ENCODE measurements at regions not wholly inside any gene's neighbourhood (a gene's known extent, or its start where the extent isn't known, plus 50 kb on each side); places are given as distances from the start of the nearest gene placed in this dataset.

GRCh38 chr11:41921746-41922390, 462.4 kb upstream of the LRRC4C start:
- TF ChIP-seq CTCF (IDR thresholded peaks at IDR 0.05) = no peak

DNA sequence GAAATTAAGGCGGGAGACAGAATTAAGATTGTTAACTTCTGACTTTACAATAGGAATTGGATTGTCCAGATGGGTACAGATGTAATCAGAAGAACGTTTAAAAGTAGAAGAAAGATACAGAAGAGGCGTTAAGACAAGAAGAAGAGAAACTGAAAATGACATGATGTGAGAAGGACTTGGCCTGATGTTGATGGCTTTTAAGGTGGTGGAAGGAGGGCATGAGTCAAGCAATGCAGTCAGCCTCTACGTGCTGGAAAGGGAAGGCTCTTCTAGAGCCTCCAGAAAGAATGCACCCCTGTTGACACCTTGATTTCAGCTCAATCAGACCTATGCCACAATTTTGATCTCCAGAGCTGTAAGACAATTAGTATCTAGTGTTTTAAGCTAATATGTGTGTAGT, 466.9 kb upstream of the LRRC4C start:
- TF ChIP-seq CTCF (IDR thresholded peaks at IDR 0.05) = no peak

DNA sequence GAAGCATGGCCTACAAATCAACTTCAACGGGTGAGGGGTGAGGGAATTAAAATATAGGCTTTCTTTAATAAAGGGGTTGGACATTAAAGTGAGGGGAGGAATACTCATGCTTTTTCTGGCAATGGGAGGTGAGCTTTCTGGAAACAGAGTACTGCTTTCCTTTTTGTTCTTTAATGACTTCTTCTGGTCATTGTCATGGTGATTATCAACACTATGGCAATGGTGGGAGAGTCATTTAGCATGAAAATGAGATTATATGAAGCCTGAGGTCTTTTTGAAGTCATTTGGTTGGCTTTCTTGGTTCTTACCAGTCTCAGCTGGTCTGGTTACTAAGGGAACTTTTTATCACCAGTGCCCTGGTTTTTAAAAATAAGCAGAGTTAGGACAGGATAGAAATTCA, 475.8 kb upstream of the LRRC4C start:
- TF ChIP-seq CTCF (IDR thresholded peaks at IDR 0.05) = no peak

GRCh38 chr11:41935795-41936194, 476.3 kb upstream of the LRRC4C start:
- no peak for TF ChIP-seq CTCF (IDR thresholded peaks at IDR 0.05)

DNA sequence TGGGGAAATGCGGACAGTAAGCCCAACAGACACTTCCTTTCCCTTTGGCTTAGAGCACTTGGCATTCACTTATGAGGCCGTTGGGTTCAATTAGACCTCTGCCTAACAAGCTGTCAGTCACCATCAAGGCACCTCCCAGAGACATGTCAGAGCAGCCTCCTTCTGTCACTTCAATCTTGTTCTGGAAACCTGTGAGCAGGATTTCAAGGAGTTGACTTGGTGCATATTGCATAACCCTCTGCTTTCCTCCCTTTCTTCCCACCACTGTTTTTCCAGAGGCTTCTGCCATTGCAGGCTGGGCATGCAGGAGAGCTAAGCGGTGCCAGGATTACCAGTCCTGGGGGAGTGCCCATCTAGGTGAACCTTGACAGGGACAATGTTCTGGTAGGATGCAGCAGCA, 484.2 kb upstream of the LRRC4C start:
- TF ChIP-seq CTCF (IDR thresholded peaks at IDR 0.05) = no peak

DNA sequence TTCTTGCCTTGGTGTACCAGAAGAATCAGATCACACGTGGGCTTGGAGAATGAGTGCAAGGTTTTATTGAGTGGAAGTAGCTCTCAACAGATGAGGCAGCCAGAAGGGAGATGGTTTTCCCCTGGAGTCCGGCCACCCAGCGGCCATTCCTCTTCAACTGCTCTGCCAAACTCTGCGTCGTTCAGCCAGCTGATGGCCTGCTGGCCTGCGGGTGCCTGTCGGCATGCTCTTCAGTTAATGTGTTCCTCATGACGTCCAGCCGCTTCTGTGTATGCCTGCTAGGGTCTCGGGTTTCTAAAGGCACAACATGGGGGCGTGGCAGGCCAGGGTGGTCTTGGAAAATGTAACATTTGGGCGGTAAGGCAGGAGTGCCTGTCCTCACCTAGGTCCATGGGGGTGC, 487.9 kb upstream of the LRRC4C start:
- TF ChIP-seq CTCF (IDR thresholded peaks at IDR 0.05) = no peak

- no peak for TF ChIP-seq CTCF (IDR thresholded peaks at IDR 0.05)
Observed at GRCh38 chr11:41950470-41951143, 491.2 kb upstream of the LRRC4C start.

Data from LNCAP (cell line).